ENCODE measurements at regions not wholly inside any gene's neighbourhood (a gene's known extent, or its start where the extent isn't known, plus 50 kb on each side); places are given as distances from the start of the nearest gene placed in this dataset.

GRCh38 chr2:144848423-144848822 is 328.5 kb upstream of the ZEB2 start:
- Mint-ChIP-seq H3K4me3 (no peak overlapping the region), H3K36me3 (ENCODE audit: low read depth) (no peaks in the 10 kb centered on the region), H3K4me1 (no peaks in the 10 kb centered on the region)

GRCh38 chr2:144847347-144848080 is 327.6 kb upstream of the ZEB2 start:
- TF ChIP-seq CTCF (IDR thresholded peaks at IDR 0.05; ENCODE audit: unreplicated experiment in 3 of 3): no peak
- H3K27me3 Mint-ChIP-seq (ENCODE audit: low read depth): no peaks in the 10 kb centered on the region
- no peak overlapping the region for H3K4me3 Mint-ChIP-seq
- H3K27ac Mint-ChIP-seq: no peak overlapping the region
- H3K4me1 Mint-ChIP-seq: no peaks in the 10 kb centered on the region
- no peaks in the 10 kb centered on the region for H3K36me3 Mint-ChIP-seq (ENCODE audit: low read depth)
- H3K9me3 Mint-ChIP-seq: no peaks in the 10 kb centered on the region

More at GRCh38 chr2:144848423-144848822, 328.5 kb upstream of the ZEB2 start:
- Mint-ChIP-seq H3K27me3 (ENCODE audit: low read depth) (no peaks in the 10 kb centered on the region), H3K9me3 (no peaks in the 10 kb centered on the region), H3K27ac (no peak overlapping the region)
- TF ChIP-seq CTCF (IDR thresholded peaks at IDR 0.05; ENCODE audit: unreplicated experiment in 3 of 3): no peak

GRCh38 chr2:144836635-144837350 is 316.9 kb upstream of the ZEB2 start:
- H3K36me3 Mint-ChIP-seq (ENCODE audit: low read depth): no peaks in the 10 kb centered on the region
- H3K4me1 Mint-ChIP-seq: peaks cover 10% of the 10 kb centered on the region
- no peak overlapping the region for H3K27ac Mint-ChIP-seq
- no peak overlapping the region for H3K4me3 Mint-ChIP-seq
- H3K9me3 Mint-ChIP-seq: no peaks in the 10 kb centered on the region
- no peak for TF ChIP-seq CTCF (IDR thresholded peaks at IDR 0.05; ENCODE audit: unreplicated experiment in 3 of 3)
- no peaks in the 10 kb centered on the region for H3K27me3 Mint-ChIP-seq (ENCODE audit: low read depth)

GRCh38 chr2:144835634-144836350 is 315.9 kb upstream of the ZEB2 start:
- peaks cover 10% of the 10 kb centered on the region for H3K4me1 Mint-ChIP-seq
- H3K36me3 Mint-ChIP-seq (ENCODE audit: low read depth): no peaks in the 10 kb centered on the region
- no peaks in the 10 kb centered on the region for H3K9me3 Mint-ChIP-seq
- TF ChIP-seq CTCF (IDR thresholded peaks at IDR 0.05; ENCODE audit: unreplicated experiment in 3 of 3): no peak
- no peak overlapping the region for H3K27ac Mint-ChIP-seq
- H3K4me3 Mint-ChIP-seq: no peak overlapping the region
- no peaks in the 10 kb centered on the region for H3K27me3 Mint-ChIP-seq (ENCODE audit: low read depth)

GRCh38 chr2:144834998-144835633 is 315.2 kb upstream of the ZEB2 start:
- no peak for TF ChIP-seq CTCF (IDR thresholded peaks at IDR 0.05; ENCODE audit: unreplicated experiment in 3 of 3)
- Mint-ChIP-seq H3K36me3 (ENCODE audit: low read depth) (no peaks in the 10 kb centered on the region), H3K4me1 (peaks cover 10% of the 10 kb centered on the region), H3K9me3 (no peaks in the 10 kb centered on the region), H3K4me3 (no peak overlapping the region), H3K27me3 (ENCODE audit: low read depth) (no peaks in the 10 kb centered on the region), H3K27ac (no peak overlapping the region)
